ENCODE measurements at regions not wholly inside any gene's neighbourhood (a gene's known extent, or its start where the extent isn't known, plus 50 kb on each side); places are given as distances from the start of the nearest gene placed in this dataset.

- no peak overlapping the region for H3K4me3 ChIP-seq (ENCODE audit: low read depth in 1 of 3, low read length in 3 of 3)
- DNase-seq (ENCODE audit: low spot score), result no peak
- WGBS, result 80% methylated on average over 3 of the region's 3 CpGs
- H3K4me1 ChIP-seq (ENCODE audit: control insufficient read depth in 4 of 4, insufficient read depth in 4 of 4, low read length in 3 of 4), result no peaks in the 10 kb centered on the region
- TF ChIP-seq EGR1 (IDR thresholded peaks at IDR 0.05; ENCODE audit: low read depth in 2 of 2) (no peak), NR2F2 (IDR thresholded peaks at IDR 0.05) (no peak), ATF3 (IDR thresholded peaks at IDR 0.05) (no peak), MAX (IDR thresholded peaks at IDR 0.05) (no peak), CTCF (IDR thresholded peaks at IDR 0.05; ENCODE audit: low read depth, low read length, missing input control) (no peak), REST (IDR thresholded peaks at IDR 0.05) (no peak), TAF1 (conservative IDR thresholded peaks at IDR 0.05) (no peak), FOXA2 (IDR thresholded peaks at IDR 0.05) (no peak), HNF4G (IDR thresholded peaks at IDR 0.05) (no peak), JUND (IDR thresholded peaks at IDR 0.05) (no peak), GABPA (IDR thresholded peaks at IDR 0.05 in 1 of 2, conservative IDR thresholded peaks at IDR 0.05 in 1 of 2) (no peak), YY1 (IDR thresholded peaks at IDR 0.05) (no peak), SP1 (IDR thresholded peaks at IDR 0.05) (no peak), ZBTB33 (IDR thresholded peaks at IDR 0.05) (no peak), RXRA (IDR thresholded peaks at IDR 0.05) (no peak)
- H3K9ac ChIP-seq (ENCODE audit: low read depth in 1 of 2, low read length in 2 of 2), result no peak overlapping the region
- H3K36me3 ChIP-seq (ENCODE audit: control insufficient read depth in 4 of 4, insufficient read depth in 3 of 4, low read depth in 1 of 4, low read length in 3 of 4), result no peaks in the 10 kb centered on the region
- H3K27ac ChIP-seq (ENCODE audit: low read depth in 1 of 2, low read length in 2 of 2), result no peak overlapping the region
- H3K27me3 ChIP-seq (ENCODE audit: control insufficient read depth in 4 of 4, insufficient read depth in 4 of 4, low read length in 3 of 4), result peaks cover 0 to 2% (median 0%) of the 10 kb centered on the region in 4 donors
- no peaks in the 10 kb centered on the region for H3K9me3 ChIP-seq (ENCODE audit: control insufficient read depth in 4 of 4, low read length in 3 of 4)
Measured at GRCh38 chr13:79886601-79887000, 405.6 kb downstream of the NDFIP2 start.

- Histone ChIP-seq H3K9ac (ENCODE audit: low read depth in 1 of 2, low read length in 2 of 2) (no peak overlapping the region), H3K4me1 (ENCODE audit: control insufficient read depth in 4 of 4, insufficient read depth in 4 of 4, low read length in 3 of 4) (no peaks in the 10 kb centered on the region), H3K27me3 (ENCODE audit: control insufficient read depth in 4 of 4, insufficient read depth in 4 of 4, low read length in 3 of 4) (peaks cover 0 to 2% (median 0%) of the 10 kb centered on the region in 4 donors), H3K9me3 (ENCODE audit: control insufficient read depth in 4 of 4, low read length in 3 of 4) (no peaks in the 10 kb centered on the region), H3K27ac (ENCODE audit: low read depth in 1 of 2, low read length in 2 of 2) (no peak overlapping the region), H3K4me3 (ENCODE audit: low read depth in 1 of 3, low read length in 3 of 3) (no peak overlapping the region), H3K36me3 (ENCODE audit: control insufficient read depth in 4 of 4, insufficient read depth in 3 of 4, low read depth in 1 of 4, low read length in 3 of 4) (no peaks in the 10 kb centered on the region)
- TF ChIP-seq SP1 (IDR thresholded peaks at IDR 0.05) (no peak), ZBTB33 (IDR thresholded peaks at IDR 0.05) (no peak), GABPA (IDR thresholded peaks at IDR 0.05 in 1 of 2, conservative IDR thresholded peaks at IDR 0.05 in 1 of 2) (no peak), JUND (IDR thresholded peaks at IDR 0.05) (no peak), ATF3 (IDR thresholded peaks at IDR 0.05) (no peak), YY1 (IDR thresholded peaks at IDR 0.05) (no peak), RXRA (IDR thresholded peaks at IDR 0.05) (no peak)
- no peak for DNase-seq (ENCODE audit: low spot score)
- 79% methylated on average over 2 of the region's 2 CpGs for WGBS
Measured at GRCh38 chr13:79884890-79885289, 403.9 kb downstream of the NDFIP2 start.

All from liver (tissue), 8 donors.